HEK293 (cell line): ENCODE measurements at regions not wholly inside any gene's neighbourhood (a gene's known extent, or its start where the extent isn't known, plus 50 kb on each side); places are given as distances from the start of the nearest gene placed in this dataset.
"Not testable (repeated sequence)": the region's sequence is repeated elsewhere in the genome, so short reads cannot be mapped to it uniquely, and the experiment has no call there.

ENCODE experiments used
- CTCF ChIA-PET: fragments of 350-600 bp; formaldehyde crosslinking; extraction: SDS; loops from one replicate; lab custom pipeline; 2021; ENCODE audit warnings: antibody characterized with exemption; lab: Yijun Ruan, JAX
- POLR2A ChIA-PET: fragments of 300-600 bp; formaldehyde crosslinking; extraction: SDS; loops from one replicate; lab custom pipeline; 2020; ENCODE audit warnings: antibody characterized with exemption, inconsistent platforms; lab: Yijun Ruan, JAX
- H3K27ac ChIP-seq: fragments of 200-500 bp; sonication (Bioruptor generic); 2 replicates; pipeline ENCODE4 v1.5.1; 2014; ENCODE audit warnings: low read depth, low read length, control low read depth, inconsistent platforms; ENCODE audit errors: extremely low read depth
- H3K36me3 ChIP-seq, 2 experiments: fragments of 200-500 bp in 1 of 2; sonication (Bioruptor generic) in 1 of 2; 1 replicate in 1 of 2; 2 replicates in 1 of 2; pipeline ENCODE4 v1.5.1; 2014 to 2017; ENCODE audit warnings: inconsistent platforms in 2 of 2, low read length in 2 of 2; ENCODE audit not compliant: control insufficient read depth in 2 of 2, insufficient read depth in 1 of 2
- H3K4me1 ChIP-seq: fragments of 200-500 bp; sonication (Bioruptor generic); 2 replicates; pipeline ENCODE4 v1.5.1; 2014; ENCODE audit warnings: mild to moderate bottlenecking, low read length, inconsistent platforms; ENCODE audit not compliant: control insufficient read depth, insufficient read depth
- H3K4me3 ChIP-seq: 2 replicates; pipeline ENCODE4 v1.5.1; 2011; ENCODE audit warnings: low read depth, mild to moderate bottlenecking, control low read depth, low read length, moderate library complexity
- H3K9me3 ChIP-seq: fragments of 200-500 bp; sonication (Bioruptor generic); 2 replicates; pipeline ENCODE4 v1.5.1; 2014; ENCODE audit warnings: low read depth, low read length, inconsistent platforms; ENCODE audit not compliant: control insufficient read depth, insufficient read depth
- KLF8 ChIP-seq: fragments of 450-650 bp; formaldehyde crosslinking; IDR thresholded peaks from 2 replicates; pipeline ENCODE4 v1.5.1; 2016; ENCODE audit warnings: missing biosample characterization, missing genetic modification characterization
- WT1 ChIP-seq: fragments of 450-650 bp; formaldehyde crosslinking; IDR thresholded peaks from 2 replicates; pipeline ENCODE4 v1.5.1; 2016; ENCODE audit warnings: missing biosample characterization, missing genetic modification characterization
- ZFP69B ChIP-seq: fragments of 450-650 bp; formaldehyde crosslinking; IDR thresholded peaks from 2 replicates; pipeline ENCODE4 v1.5.1; 2016; ENCODE audit warnings: missing biosample characterization, missing genetic modification characterization
- ZNF148 ChIP-seq: fragments of 450-650 bp; formaldehyde crosslinking; IDR thresholded peaks from 2 replicates; pipeline ENCODE4 v1.5.0; 2017; ENCODE audit warnings: missing biosample characterization, missing genetic modification characterization, borderline replicate concordance
- ZNF248 ChIP-seq: fragments of 450-650 bp; formaldehyde crosslinking; IDR thresholded peaks from 2 replicates; pipeline ENCODE4 v1.5.1; 2017; ENCODE audit warnings: missing biosample characterization, missing genetic modification characterization
- ZNF280C ChIP-seq: fragments of 450-650 bp; formaldehyde crosslinking; IDR thresholded peaks from 2 replicates; pipeline ENCODE4 v1.5.1; 2016; ENCODE audit warnings: missing biosample characterization, missing genetic modification characterization
- ZNF324 ChIP-seq: fragments of 450-650 bp; formaldehyde crosslinking; IDR thresholded peaks from 2 replicates; pipeline ENCODE4 v1.5.1; 2016; ENCODE audit warnings: missing biosample characterization, missing genetic modification characterization
- ZNF398 ChIP-seq: fragments of 450-650 bp; formaldehyde crosslinking; IDR thresholded peaks from 2 replicates; pipeline ENCODE4 v1.5.1; 2017; ENCODE audit warnings: missing biosample characterization, missing genetic modification characterization
- ZNF48 ChIP-seq: fragments of 450-650 bp; formaldehyde crosslinking; IDR thresholded peaks from 2 replicates; pipeline ENCODE4 v1.5.1; 2016; ENCODE audit warnings: missing biosample characterization, missing genetic modification characterization
- ZNF530 ChIP-seq: fragments of 450-650 bp; formaldehyde crosslinking; IDR thresholded peaks from 2 replicates; pipeline ENCODE4 v1.5.1; 2016; ENCODE audit warnings: low read depth, missing biosample characterization, missing genetic modification characterization
- ZNF600 ChIP-seq: fragments of 450-650 bp; formaldehyde crosslinking; IDR thresholded peaks from 2 replicates; pipeline ENCODE4 v1.5.1; 2016; ENCODE audit warnings: missing biosample characterization, missing genetic modification characterization
- ZNF658 ChIP-seq: fragments of 450-650 bp; formaldehyde crosslinking; IDR thresholded peaks from 2 replicates; pipeline ENCODE4; 2016; ENCODE audit warnings: missing biosample characterization, missing genetic modification characterization
- ZNF776 ChIP-seq: fragments of 450-650 bp; formaldehyde crosslinking; IDR thresholded peaks from 2 replicates; pipeline ENCODE4 v1.5.0; 2017; ENCODE audit warnings: missing biosample characterization, missing genetic modification characterization, borderline replicate concordance
- ZNF785 ChIP-seq: fragments of 450-650 bp; formaldehyde crosslinking; IDR thresholded peaks from 2 replicates; pipeline ENCODE4 v1.5.1; 2016; ENCODE audit warnings: missing biosample characterization, missing genetic modification characterization
- ZNF792 ChIP-seq: fragments of 450-650 bp; formaldehyde crosslinking; IDR thresholded peaks from 2 replicates; pipeline ENCODE4 v1.5.1; 2016; ENCODE audit warnings: missing biosample characterization, missing genetic modification characterization
- TF ChIP-seq, protein P1 (sequence below): fragments of 450-650 bp; formaldehyde crosslinking; IDR thresholded peaks from 2 replicates; pipeline ENCODE4 v1.5.1; 2016; ENCODE audit warnings: missing biosample characterization, missing genetic modification characterization

- CTCF ChIA-PET = not testable (repeated sequence)
These were observed 94.0 kb upstream of the FBXO28 start for GRCh38 chr1:224019866-224020265.

DNA sequence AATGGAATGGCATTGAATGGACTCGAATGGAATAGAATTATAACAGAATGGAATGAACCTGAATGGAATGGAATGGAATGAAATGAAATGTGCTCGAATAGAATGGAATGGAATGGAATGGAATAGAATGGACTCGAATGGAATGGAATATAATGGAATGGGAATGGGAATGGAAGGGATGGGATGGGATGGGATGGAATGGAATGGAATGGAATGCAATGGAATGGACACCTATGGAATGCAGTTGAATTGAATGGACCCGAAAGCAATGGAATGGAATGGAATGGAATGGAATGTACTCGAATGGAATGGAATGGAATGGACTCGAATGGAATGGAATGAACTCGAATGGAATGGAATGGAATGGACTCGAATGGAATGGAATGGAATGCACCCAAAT, 98.1 kb upstream of the FBXO28 start:
- H3K4me3 ChIP-seq, H3K4me1 ChIP-seq, H3K9me3 ChIP-seq, POLR2A ChIA-PET, CTCF ChIA-PET, H3K36me3 ChIP-seq, H3K27ac ChIP-seq: not testable (repeated sequence)
- TF ChIP-seq ZNF600 (tag by site-specific recombination) = 0 out of 2 replicates have a peak, but pooled peaks have one; percentile 43
- 0 out of 2 replicates have a peak, but pooled peaks have one; percentile 73 for TF ChIP-seq ZNF530

More at GRCh38 chr1:224019866-224020265, 94.0 kb upstream of the FBXO28 start:
- H3K36me3 ChIP-seq, POLR2A ChIA-PET, H3K9me3 ChIP-seq, H3K27ac ChIP-seq, H3K4me1 ChIP-seq, H3K4me3 ChIP-seq: not testable (repeated sequence)

- CTCF ChIA-PET = no interaction called here
- H3K27ac ChIP-seq = no peak overlapping the region
- POLR2A ChIA-PET = no interaction called here
- 0 out of 2 replicates have a peak, but pooled peaks cover 3% of the 10 kb centered on the region for H3K9me3 ChIP-seq
- TF ChIP-seq ZNF792 (tag by site-specific recombination) = peak; percentile 49; the same call in 1 of the 2 replicates
- no peak for TF ChIP-seq ZNF398
- no peak for TF ChIP-seq WT1
- no peak for TF ChIP-seq ZNF324 (tag by site-specific recombination)
- 0 out of 2 replicates have a peak, but pooled peaks have one; percentile 29 for TF ChIP-seq ZFP69B
- TF ChIP-seq ZNF530 = peak; percentile 93
- 0 out of 2 replicates have a peak, but pooled peaks have one; percentile 47 for TF ChIP-seq ZNF785 (tag by site-specific recombination)
- TF ChIP-seq, protein P1, sequence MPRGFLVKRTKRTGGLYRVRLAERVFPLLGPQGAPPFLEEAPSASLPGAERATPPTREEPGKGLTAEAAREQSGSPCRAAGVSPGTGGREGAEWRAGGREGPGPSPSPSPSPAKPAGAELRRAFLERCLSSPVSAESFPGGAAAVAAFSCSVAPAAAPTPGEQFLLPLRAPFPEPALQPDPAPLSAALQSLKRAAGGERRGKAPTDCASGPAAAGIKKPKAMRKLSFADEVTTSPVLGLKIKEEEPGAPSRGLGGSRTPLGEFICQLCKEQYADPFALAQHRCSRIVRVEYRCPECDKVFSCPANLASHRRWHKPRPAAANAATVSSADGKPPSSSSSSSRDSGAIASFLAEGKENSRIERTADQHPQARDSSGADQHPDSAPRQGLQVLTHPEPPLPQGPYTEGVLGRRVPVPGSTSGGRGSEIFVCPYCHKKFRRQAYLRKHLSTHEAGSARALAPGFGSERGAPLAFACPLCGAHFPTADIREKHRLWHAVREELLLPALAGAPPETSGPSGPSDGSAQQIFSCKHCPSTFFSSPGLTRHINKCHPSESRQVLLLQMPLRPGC (tag by site-specific recombination) = peak; percentile 47; the same call in 1 of the 2 replicates
- peak; percentile 9 for TF ChIP-seq ZNF600 (tag by site-specific recombination)
- peak; percentile 39; the same call in 1 of the 2 replicates for TF ChIP-seq ZNF248 (tag by site-specific recombination)
- 0 out of 2 replicates have a peak, but pooled peaks have one; percentile 11 for TF ChIP-seq ZNF658 (tag by site-specific recombination)
- H3K4me3 ChIP-seq = no peak overlapping the region
- H3K4me1 ChIP-seq = no peaks in the 10 kb centered on the region
- H3K36me3 ChIP-seq = no peaks in the 10 kb centered on the region
These were observed 99.6 kb upstream of the FBXO28 start for GRCh38 chr1:224014330-224014649.

DNA sequence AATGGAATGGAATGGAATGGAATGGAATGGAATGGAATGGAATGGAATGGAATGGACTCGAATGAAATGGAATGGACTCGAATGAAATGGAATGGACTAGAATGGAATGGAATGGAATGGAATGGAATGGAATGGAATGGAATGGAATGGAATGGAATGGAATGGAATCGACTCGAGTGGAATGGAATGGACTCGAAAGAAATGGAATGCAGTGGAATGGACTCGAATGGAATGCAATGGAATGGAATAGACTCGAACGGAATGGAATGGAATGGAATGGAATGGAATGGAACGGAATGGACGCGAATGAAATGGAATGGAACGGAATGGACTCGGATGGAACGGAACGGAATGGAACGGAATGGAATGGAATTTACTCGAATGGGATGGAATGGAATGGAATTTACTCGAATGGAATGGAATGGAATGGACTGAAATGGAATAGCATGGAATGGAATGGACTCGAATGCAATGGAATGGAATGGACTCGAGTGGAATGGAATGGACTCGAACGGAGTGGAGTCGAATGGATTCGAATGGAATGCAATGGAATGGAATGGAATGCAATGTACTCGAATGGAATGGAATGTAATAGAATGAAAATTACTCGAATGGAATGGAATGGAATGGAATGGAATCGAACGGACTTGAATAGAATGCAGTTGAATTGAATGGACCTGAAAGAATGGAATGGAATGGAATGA, 100.1 kb upstream of the FBXO28 start:
- H3K4me3 ChIP-seq, CTCF ChIA-PET, POLR2A ChIA-PET, H3K27ac ChIP-seq, H3K36me3 ChIP-seq, H3K4me1 ChIP-seq, H3K9me3 ChIP-seq: not testable (repeated sequence)
- TF ChIP-seq KLF8 (tag by site-specific recombination) = 0 out of 2 replicates have a peak, but pooled peaks have one; percentile 13
- TF ChIP-seq ZNF48 (tag by site-specific recombination) = 0 out of 2 replicates have a peak, but pooled peaks have one; percentile 90
- TF ChIP-seq ZNF148 (tag by site-specific recombination) = peak; percentile 8; the same call in 1 of the 2 replicates
- peak; percentile 78; the same call in 1 of the 2 replicates for TF ChIP-seq ZNF280C (tag by site-specific recombination)
- TF ChIP-seq ZNF600 (tag by site-specific recombination) = peak; percentile 88
- TF ChIP-seq ZNF324 (tag by site-specific recombination) = peak; percentile 47; the same call in 1 of the 2 replicates
- peak; percentile 53; the same call in 1 of the 2 replicates for TF ChIP-seq ZNF776 (tag by site-specific recombination)
- peak; percentile 92 for TF ChIP-seq ZNF530
